ENCODE measurements at regions not wholly inside any gene's neighbourhood (a gene's known extent, or its start where the extent isn't known, plus 50 kb on each side); places are given as distances from the start of the nearest gene placed in this dataset.
"Not testable (repeated sequence)": the region's sequence is repeated elsewhere in the genome, so short reads cannot be mapped to it uniquely, and the experiment has no call there.

GRCh38 chr9:30815585-30815984, 1568.9 kb upstream of the ACO1 start:
- no peak for DNase-seq (ENCODE audit: low read depth)

- no peak for DNase-seq (ENCODE audit: low read depth)
These were observed 1539.3 kb upstream of the ACO1 start for GRCh38 chr9:30845136-30845535.

- no peak for DNase-seq (ENCODE audit: low read depth)
These were observed 1537.8 kb upstream of the ACO1 start for GRCh38 chr9:30846651-30847050.

- no peak for DNase-seq (ENCODE audit: low read depth)
These were observed 1532.8 kb upstream of the ACO1 start for GRCh38 chr9:30851600-30851999.

GRCh38 chr9:30900706-30901105, 1483.7 kb upstream of the ACO1 start:
- no peak for DNase-seq (ENCODE audit: low read depth)

- no peak for DNase-seq (ENCODE audit: low read depth)
These were observed 1471.1 kb upstream of the ACO1 start for GRCh38 chr9:30913331-30913730.

- DNase-seq (ENCODE audit: low read depth), result no peak
These were observed 1469.0 kb upstream of the ACO1 start for GRCh38 chr9:30915451-30915850.

- DNase-seq (ENCODE audit: low read depth), result no peak
These were observed 1459.3 kb upstream of the ACO1 start for GRCh38 chr9:30925126-30925525.

- no peak for DNase-seq (ENCODE audit: low read depth)
These were observed 1458.8 kb upstream of the ACO1 start for GRCh38 chr9:30925635-30926034.

GRCh38 chr9:30928045-30928444, 1456.4 kb upstream of the ACO1 start:
- DNase-seq (ENCODE audit: low read depth), result no peak

GRCh38 chr9:30932226-30932625, 1452.2 kb upstream of the ACO1 start:
- DNase-seq (ENCODE audit: low read depth), result peak; percentile 3

- no peak for DNase-seq (ENCODE audit: low read depth)
These were observed 1448.7 kb upstream of the ACO1 start for GRCh38 chr9:30935730-30936129.

GRCh38 chr9:30937106-30937505, 1447.3 kb upstream of the ACO1 start:
- DNase-seq (ENCODE audit: low read depth), result no peak

- DNase-seq (ENCODE audit: low read depth), result not testable (repeated sequence)
These were observed 1441.6 kb upstream of the ACO1 start for GRCh38 chr9:30942852-30943251.

- DNase-seq (ENCODE audit: low read depth), result no peak
These were observed 1440.8 kb upstream of the ACO1 start for GRCh38 chr9:30943446-30944224.

GRCh38 chr9:30944225-30944569, 1440.2 kb upstream of the ACO1 start:
- no peak for DNase-seq (ENCODE audit: low read depth)

GRCh38 chr9:30944741-30945280, 1439.6 kb upstream of the ACO1 start:
- no peak for DNase-seq (ENCODE audit: low read depth)

GRCh38 chr9:30964332-30964731, 1420.1 kb upstream of the ACO1 start:
- DNase-seq (ENCODE audit: low read depth), result no peak

- no peak for DNase-seq (ENCODE audit: low read depth)
These were observed 1417.0 kb upstream of the ACO1 start for GRCh38 chr9:30967476-30967875.

- no peak for DNase-seq (ENCODE audit: low read depth)
These were observed 1414.3 kb upstream of the ACO1 start for GRCh38 chr9:30970186-30970585.

- no peak for DNase-seq (ENCODE audit: low read depth)
These were observed 1413.6 kb upstream of the ACO1 start for GRCh38 chr9:30970812-30971211.

- no peak for DNase-seq (ENCODE audit: low read depth)
These were observed 1411.8 kb upstream of the ACO1 start for GRCh38 chr9:30972654-30973053.

GRCh38 chr9:30977965-30978364, 1406.5 kb upstream of the ACO1 start:
- DNase-seq (ENCODE audit: low read depth), result no peak

GRCh38 chr9:30982301-30982700, 1402.1 kb upstream of the ACO1 start:
- no peak for DNase-seq (ENCODE audit: low read depth)

Data from stromal cell of bone marrow (primary cell).